Small intestine (tissue), 7 donors: ENCODE measurements at regions not wholly inside any gene's neighbourhood (a gene's known extent, or its start where the extent isn't known, plus 50 kb on each side); places are given as distances from the start of the nearest gene placed in this dataset.

ENCODE experiments used
- DNase-seq, 2 donors: peaks; one replicate each; pipeline versions ENCODE4 v3.0.0 to v3.0.0-alpha.2; 2013
- FAIRE-seq: peaks from 2 replicates; lab custom pipeline; 2012; peaks lifted over from hg19 to GRCh38; lab: Jason Lieb, UNC
- H3K27ac ChIP-seq, 3 donors: one replicate each; pipeline ENCODE4 v1.5.1; 2013; ENCODE audit warnings: low read length in 2 of 3, mild to moderate bottlenecking in 2 of 3, control low read depth in 1 of 3, inconsistent platforms in 1 of 3, low read depth in 1 of 3, moderate library complexity in 1 of 3
- H3K27me3 ChIP-seq, 3 donors: one replicate each; pipeline ENCODE4 v1.6.1; 2013; ENCODE audit warnings: low read length in 3 of 3, inconsistent platforms in 1 of 3; ENCODE audit not compliant: control insufficient read depth in 3 of 3, insufficient read depth in 3 of 3
- H3K36me3 ChIP-seq, 3 donors: one replicate each; pipeline ENCODE4 v1.6.1; 2013; ENCODE audit warnings: low read length in 3 of 3, inconsistent platforms in 1 of 3, low read depth in 1 of 3, mild to moderate bottlenecking in 1 of 3, moderate library complexity in 1 of 3; ENCODE audit not compliant: control insufficient read depth in 3 of 3, insufficient read depth in 2 of 3
- H3K4me1 ChIP-seq, 3 donors: one replicate each; pipeline ENCODE4 v1.6.1; 2013; ENCODE audit warnings: low read length in 2 of 3, inconsistent platforms in 1 of 3, low read depth in 1 of 3, mild to moderate bottlenecking in 1 of 3, moderate library complexity in 1 of 3; ENCODE audit not compliant: control insufficient read depth in 3 of 3, insufficient read depth in 2 of 3
- H3K4me3 ChIP-seq, 3 donors: one replicate each; pipeline ENCODE4 v1.5.1; 2013; ENCODE audit warnings: low read length in 3 of 3, control low read depth in 1 of 3, inconsistent platforms in 1 of 3, low read depth in 1 of 3, mild to moderate bottlenecking in 1 of 3, moderate library complexity in 1 of 3
- H3K9me3 ChIP-seq, 2 donors: one replicate each; pipeline ENCODE4 v1.6.1; 2013; ENCODE audit warnings: low read depth in 1 of 2, low read length in 1 of 2; ENCODE audit not compliant: control insufficient read depth in 2 of 2, insufficient read depth in 1 of 2
- WGBS, 3 donors: extraction: QIAGEN DNeasy Blood & Tissue Kit; methylation state at CpG; one replicate each; pipeline ENCODE4 v1.1.7; 2013; 5-methylcytosine and 5-hydroxymethylcytosine counted together
- donor health status: healthy with polysubstance abuse.
- donor health status: control.
- donor health status: control.
- donor health status: Bipolar disorder and iron deficiency.
- donor health status: healthy.

DNA sequence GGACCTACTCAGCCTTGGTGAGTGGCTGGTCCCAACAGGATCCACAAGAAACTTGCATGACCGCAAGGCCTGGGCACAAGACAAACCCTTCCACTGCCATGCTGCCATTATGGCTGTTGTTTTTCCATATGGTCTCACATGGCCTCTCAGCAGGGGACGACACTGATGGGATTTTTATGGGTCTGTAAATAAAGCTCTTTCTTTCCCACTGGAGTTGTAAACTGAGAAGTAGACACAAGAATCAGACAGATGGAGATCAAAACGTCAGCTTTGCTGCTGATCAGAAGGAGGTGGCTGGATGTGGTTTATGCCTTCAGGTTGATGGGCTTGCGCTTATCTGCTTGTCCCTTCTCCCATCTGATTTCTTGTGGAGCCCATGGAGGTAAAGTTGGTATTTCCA, 138.1 kb upstream of the KCNJ6 start:
- no peaks in the 10 kb centered on the region for H3K27me3 ChIP-seq
- H3K4me3 ChIP-seq: no peak overlapping the region
- no peaks in the 10 kb centered on the region for H3K36me3 ChIP-seq
- no peaks in the 10 kb centered on the region for H3K4me1 ChIP-seq
- no peaks in the 10 kb centered on the region for H3K9me3 ChIP-seq
- FAIRE-seq (no peak), DNase-seq (no peak)
- WGBS, 3 donors: 62 to 66% (median 65%) methylated on average over 4 of the region's 4 CpGs
- H3K27ac ChIP-seq: no peak overlapping the region

DNA sequence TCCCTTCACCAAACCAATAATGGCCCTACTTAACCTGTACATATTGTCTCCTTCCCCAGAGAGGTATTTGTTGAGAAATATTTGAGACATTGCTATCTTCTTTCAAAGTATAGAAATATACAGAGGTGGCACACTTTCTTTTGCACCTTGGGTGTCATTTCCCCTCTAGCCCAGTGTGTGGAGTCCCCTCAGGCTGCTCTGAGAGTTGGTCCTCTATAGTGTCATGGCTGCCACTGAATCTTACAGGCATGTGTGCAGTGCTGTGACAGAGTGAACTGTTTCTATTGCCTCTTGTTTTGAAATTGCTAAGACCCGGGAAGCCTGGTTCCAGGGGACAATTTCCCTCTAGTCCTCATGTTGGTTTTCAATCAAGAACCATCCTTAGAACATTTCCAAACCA, 140.2 kb upstream of the KCNJ6 start:
- WGBS, 3 donors: 63 to 86% (median 82%) methylated on average over 1 of the region's 1 CpG
- no peak for FAIRE-seq

DNA sequence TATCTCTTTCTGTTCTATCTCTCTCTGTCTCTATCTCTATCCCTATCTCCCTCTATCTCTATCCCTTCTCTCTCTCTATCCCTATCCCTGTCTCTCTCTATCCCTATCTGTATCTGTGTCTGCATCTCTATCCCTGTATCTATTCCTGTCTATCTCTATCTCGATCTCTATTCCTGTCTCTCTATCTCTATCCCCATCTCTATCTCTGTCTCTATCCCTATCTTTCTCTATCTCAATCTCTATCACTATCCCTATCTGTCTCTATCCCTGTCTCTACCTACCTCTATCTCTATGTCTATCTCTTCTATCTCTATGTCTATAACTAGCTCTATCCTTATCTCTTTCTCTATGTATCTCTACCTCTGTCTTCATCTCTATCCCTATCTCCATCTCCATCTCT, 141.4 kb upstream of the KCNJ6 start:
- FAIRE-seq: no peak
- Histone ChIP-seq H3K27ac (no peak overlapping the region), H3K27me3 (no peaks in the 10 kb centered on the region), H3K4me3 (no peak overlapping the region), H3K36me3 (no peaks in the 10 kb centered on the region), H3K9me3 (peaks cover 0 to 5% of the 10 kb centered on the region in 2 donors), H3K4me1 (no peaks in the 10 kb centered on the region)
- DNase-seq: no peak
- 71 to 83% (median 83%) methylated on average over 1 of the region's 1 CpG for WGBS, 3 donors

More for the DNA sequence above, 140.2 kb upstream of the KCNJ6 start:
- Histone ChIP-seq H3K4me1 (no peaks in the 10 kb centered on the region), H3K4me3 (no peak overlapping the region), H3K9me3 (peaks cover 0 to 5% of the 10 kb centered on the region in 2 donors), H3K36me3 (no peaks in the 10 kb centered on the region), H3K27ac (no peak overlapping the region), H3K27me3 (no peaks in the 10 kb centered on the region)
- DNase-seq: no peak

DNA sequence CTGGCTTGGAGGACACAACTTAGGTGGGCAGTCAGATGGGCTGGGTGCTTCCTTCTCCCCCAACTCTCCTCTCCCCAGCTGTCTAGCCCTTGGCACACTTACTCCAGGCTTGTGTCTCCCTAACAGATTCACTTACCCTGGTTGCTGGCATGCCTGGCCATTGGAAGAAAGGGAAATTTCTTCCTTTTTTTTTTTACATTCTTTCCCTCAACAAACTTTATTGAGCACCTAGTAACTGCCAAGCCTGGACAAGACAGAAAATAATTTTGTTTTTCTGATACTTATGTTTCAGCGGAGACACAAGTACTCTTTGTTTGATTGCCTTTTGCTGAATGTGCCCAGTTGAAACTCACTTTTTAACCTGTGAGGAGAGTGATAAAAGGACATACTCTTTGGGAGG, 144.3 kb upstream of the KCNJ6 start:
- Histone ChIP-seq H3K4me3 (no peak overlapping the region), H3K27me3 (no peaks in the 10 kb centered on the region), H3K27ac (no peak overlapping the region), H3K36me3 (no peaks in the 10 kb centered on the region), H3K4me1 (no peaks in the 10 kb centered on the region), H3K9me3 (peaks cover 0 to 5% of the 10 kb centered on the region in 2 donors)
- no peak for FAIRE-seq
- no peak for DNase-seq
- 91 to 95% (median 94%) methylated on average over 1 of the region's 1 CpG for WGBS, 3 donors

DNA sequence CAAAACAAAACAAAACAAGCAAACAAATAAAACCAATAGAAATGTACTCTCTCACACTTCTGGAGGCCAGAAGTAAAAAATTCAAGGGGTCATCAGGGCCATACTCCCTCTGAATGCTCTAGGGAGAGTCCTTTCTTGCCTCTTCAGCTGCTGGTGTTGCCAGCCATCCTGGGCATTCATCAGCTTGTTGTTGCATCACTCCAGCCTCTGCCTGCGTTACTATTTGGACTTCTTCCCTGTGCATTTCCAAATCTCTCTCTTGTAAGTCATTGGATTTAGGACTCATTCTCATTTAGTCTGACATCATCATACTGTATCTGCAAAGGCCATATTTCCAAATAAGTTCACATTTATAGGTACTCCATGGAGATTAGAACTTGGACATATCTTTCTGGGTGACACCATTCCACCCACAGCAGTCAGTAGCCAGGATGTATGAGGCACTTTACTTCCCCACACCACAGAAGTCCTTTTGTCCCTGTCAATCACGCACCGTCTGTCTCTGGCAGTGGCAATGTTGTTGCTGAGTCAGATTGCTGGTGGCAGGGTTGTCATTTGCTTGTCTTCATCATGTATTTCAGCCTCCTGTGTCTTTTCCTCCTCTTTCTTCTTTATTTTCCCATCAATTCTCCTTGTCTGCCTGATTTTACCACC, 151.0 kb upstream of the KCNJ6 start:
- Histone ChIP-seq H3K9me3 (no peaks in the 10 kb centered on the region), H3K27me3 (no peaks in the 10 kb centered on the region), H3K36me3 (no peaks in the 10 kb centered on the region), H3K4me1 (no peaks in the 10 kb centered on the region), H3K4me3 (no peak overlapping the region), H3K27ac (no peak overlapping the region)
- FAIRE-seq (no peak), DNase-seq (no peak)
- 58 to 81% (median 75%) methylated on average over 3 of the region's 3 CpGs for WGBS, 3 donors

DNA sequence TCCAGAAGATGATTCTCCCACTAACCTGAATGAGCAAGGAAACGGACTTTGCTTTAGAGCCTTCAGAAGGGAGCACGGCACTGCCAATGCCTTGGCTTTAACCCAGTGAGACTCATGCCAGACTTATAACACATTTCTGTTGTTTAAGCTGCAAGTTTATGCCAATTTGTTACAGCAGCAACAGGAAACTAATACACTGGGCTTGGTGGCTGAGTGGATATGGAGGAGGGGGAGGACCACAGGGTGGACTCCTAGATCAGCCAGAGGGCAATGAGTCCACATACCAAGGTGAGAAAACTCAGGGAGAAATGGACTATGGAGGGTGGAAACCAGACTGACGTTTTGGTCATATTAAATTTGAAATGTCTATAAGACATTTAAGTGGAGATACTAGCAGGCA, 156.2 kb upstream of the KCNJ6 start:
- FAIRE-seq (no peak), DNase-seq (no peak)
- Histone ChIP-seq H3K27me3 (no peaks in the 10 kb centered on the region), H3K4me3 (no peak overlapping the region), H3K4me1 (no peaks in the 10 kb centered on the region), H3K9me3 (no peaks in the 10 kb centered on the region), H3K27ac (no peak overlapping the region), H3K36me3 (no peaks in the 10 kb centered on the region)
- WGBS, 3 donors: 47 to 76% (median 67%) methylated on average over 3 of the region's 3 CpGs

DNA sequence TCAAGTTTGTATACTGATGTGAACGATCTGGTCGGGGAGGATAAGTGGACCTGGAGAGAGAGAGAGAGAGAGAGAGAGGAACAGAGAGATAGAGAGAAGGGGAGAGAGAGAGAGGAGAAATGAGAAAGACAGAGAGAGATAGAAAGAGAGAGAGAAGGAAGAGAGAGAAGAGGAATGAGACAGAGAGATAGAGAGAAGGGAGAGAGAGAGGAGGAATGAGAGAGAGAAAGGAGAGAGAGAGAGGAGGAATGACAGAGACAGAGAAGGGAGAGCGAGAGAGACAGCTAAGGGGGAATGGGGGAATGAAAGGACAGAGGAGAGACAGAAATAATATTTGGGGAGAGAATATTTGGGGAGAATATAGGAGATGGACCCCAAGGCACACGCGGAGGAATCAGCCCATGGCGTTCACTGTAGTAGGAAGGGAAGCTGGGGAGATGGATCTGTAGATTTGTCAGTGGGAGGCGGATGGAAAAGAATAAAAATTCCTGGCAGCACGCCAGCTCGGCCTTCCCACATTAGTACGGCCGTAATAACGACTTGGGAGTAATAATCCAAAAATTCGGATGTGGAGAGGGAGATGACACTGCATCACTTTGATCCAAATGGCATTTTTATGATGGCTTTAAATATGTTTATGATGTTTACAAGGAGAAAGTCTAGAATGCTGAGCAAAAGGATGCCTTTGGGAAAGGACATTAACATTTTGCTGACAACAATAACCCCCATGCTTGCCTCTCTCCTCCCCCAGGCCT, 159.8 kb upstream of the KCNJ6 start:
- H3K4me1 ChIP-seq: no peaks in the 10 kb centered on the region
- no peak for DNase-seq
- no peaks in the 10 kb centered on the region for H3K36me3 ChIP-seq
- H3K9me3 ChIP-seq: no peaks in the 10 kb centered on the region
- no peaks in the 10 kb centered on the region for H3K27me3 ChIP-seq
- H3K27ac ChIP-seq: no peak overlapping the region
- no peak for FAIRE-seq
- no peak overlapping the region for H3K4me3 ChIP-seq
- WGBS, 3 donors: 68 to 73% (median 72%) methylated on average over 13 of the region's 13 CpGs

DNA sequence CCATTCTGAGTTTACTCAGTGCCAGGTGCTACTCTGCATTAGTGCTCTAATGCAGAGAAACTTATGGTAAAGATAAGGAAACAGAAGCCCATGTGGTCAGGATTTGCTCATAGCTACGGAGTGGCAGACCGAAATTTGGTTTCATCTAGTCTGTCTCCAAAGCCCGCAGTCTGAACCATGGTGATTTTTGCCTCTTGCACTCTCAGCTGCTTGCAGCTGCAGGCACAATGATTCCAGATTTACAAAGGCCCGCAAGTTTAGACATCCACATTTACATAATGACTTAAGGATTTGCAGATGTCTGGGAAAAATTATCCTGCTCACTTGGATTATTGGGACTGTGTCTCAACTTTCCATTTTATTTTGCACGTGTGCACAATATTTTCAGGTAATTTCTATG, 161.3 kb upstream of the KCNJ6 start:
- Histone ChIP-seq H3K27me3 (no peaks in the 10 kb centered on the region), H3K9me3 (no peaks in the 10 kb centered on the region), H3K4me3 (no peak overlapping the region), H3K4me1 (no peaks in the 10 kb centered on the region), H3K27ac (no peak overlapping the region), H3K36me3 (no peaks in the 10 kb centered on the region)
- 66 to 93% (median 82%) methylated on average over 5 of the region's 5 CpGs for WGBS, 3 donors
- no peak for DNase-seq
- FAIRE-seq: no peak
